ENCODE measurements at regions not wholly inside any gene's neighbourhood (a gene's known extent, or its start where the extent isn't known, plus 50 kb on each side); places are given as distances from the start of the nearest gene placed in this dataset.
A peak's percentile ranks its signal among the peaks of the same experiment; 100 is the strongest.

DNA sequence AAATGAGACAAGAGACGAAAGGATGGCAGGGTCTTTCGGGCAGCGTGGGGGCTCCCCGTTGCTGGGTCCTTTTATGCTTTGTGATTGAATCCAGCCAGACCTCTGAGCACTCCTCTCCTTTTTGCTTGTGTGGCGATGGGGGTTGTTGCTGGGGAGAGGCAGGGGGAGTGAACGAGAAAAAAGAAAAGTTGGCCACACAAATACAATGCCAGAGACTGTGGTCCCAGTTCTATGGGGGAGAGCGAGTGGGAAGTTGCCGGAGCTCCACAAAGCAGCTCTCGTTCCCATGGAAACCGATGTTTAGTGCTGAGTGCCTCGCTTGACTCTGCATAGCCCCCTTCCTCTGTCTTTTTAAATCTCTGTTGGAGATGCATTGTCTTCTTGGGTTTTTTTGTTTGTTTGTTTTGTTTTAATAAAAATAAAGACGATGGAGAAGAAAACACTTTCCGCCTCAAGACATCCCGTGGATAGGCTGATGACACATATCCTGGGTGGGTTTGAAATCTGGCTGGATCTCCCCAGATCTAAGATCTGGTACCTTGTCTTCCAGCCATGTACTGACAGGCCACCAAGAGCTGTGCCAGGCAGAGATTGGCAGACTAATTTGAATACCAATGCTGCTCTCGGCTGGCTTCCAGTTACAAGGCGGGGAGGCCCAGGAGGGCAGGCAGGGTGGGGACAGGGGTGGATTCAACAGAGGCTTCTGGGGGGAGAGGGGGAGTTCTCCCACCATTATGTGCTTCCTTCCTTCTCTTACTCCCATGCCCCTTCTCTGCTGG lies 529.3 kb downstream of the QKI start:
- Histone ChIP-seq H3K4me3 (no peak overlapping the region), H3K9me2 (replicated peaks; ENCODE audit: insufficient read depth) (no peaks in the 10 kb centered on the region), H3K79me2 (no peaks in the 10 kb centered on the region), H3K4me2 (peak overlapping the region; percentile 65), H3K27ac (no peak overlapping the region), H3K4me1 (ENCODE audit: insufficient read depth) (no peaks in the 10 kb centered on the region), H2AFZ (no peak overlapping the region), H3K9me3 (ENCODE audit: low read depth) (no peaks in the 10 kb centered on the region), H3K36me3 (replicated peaks; ENCODE audit: insufficient read depth, low read depth) (no peaks in the 10 kb centered on the region), H4K20me1 (ENCODE audit: insufficient read depth, poor library complexity, severe bottlenecking) (no peaks in the 10 kb centered on the region), H3K27me3 (peaks cover 3% of the 10 kb centered on the region)
- TF ChIP-seq EZH2phosphoT487 (IDR thresholded peaks at IDR 0.05; ENCODE audit: low read depth, severe bottlenecking, unreplicated experiment) (no peak), EZH2 (IDR thresholded peaks at IDR 0.05; ENCODE audit: borderline replicate concordance) (no peak)
- TF ChIP-seq, protein P1, sequence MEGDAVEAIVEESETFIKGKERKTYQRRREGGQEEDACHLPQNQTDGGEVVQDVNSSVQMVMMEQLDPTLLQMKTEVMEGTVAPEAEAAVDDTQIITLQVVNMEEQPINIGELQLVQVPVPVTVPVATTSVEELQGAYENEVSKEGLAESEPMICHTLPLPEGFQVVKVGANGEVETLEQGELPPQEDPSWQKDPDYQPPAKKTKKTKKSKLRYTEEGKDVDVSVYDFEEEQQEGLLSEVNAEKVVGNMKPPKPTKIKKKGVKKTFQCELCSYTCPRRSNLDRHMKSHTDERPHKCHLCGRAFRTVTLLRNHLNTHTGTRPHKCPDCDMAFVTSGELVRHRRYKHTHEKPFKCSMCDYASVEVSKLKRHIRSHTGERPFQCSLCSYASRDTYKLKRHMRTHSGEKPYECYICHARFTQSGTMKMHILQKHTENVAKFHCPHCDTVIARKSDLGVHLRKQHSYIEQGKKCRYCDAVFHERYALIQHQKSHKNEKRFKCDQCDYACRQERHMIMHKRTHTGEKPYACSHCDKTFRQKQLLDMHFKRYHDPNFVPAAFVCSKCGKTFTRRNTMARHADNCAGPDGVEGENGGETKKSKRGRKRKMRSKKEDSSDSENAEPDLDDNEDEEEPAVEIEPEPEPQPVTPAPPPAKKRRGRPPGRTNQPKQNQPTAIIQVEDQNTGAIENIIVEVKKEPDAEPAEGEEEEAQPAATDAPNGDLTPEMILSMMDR (IDR thresholded peaks at IDR 0.05; ENCODE audit: poor library complexity) = no peak
- DNase-seq (ENCODE audit: low spot score) = peak; percentile 39
- 28% methylated on average over 16 of the region's 16 CpGs for WGBS (ENCODE audit: low lambda C conversion rate, missing lambda C conversion rate)

DNA sequence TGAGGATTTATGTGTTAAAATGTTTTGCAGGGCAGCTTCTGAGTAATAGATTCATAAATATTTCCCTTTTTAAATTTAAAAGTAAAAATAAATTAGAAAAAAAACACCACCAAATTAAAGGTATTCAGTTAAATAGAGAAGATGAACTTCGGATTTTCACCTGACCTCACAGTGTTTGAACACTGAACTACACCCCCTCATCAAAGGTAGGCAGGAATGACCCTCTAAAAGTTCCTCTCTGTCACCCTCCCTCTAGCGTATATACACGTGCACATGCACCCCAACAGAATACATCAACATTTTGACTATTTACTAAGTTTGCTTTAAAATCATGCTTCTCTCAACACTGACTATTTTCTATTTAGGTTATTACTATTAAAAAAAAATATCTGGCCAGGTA lies 528.3 kb downstream of the QKI start:
- TF ChIP-seq, protein P1 (IDR thresholded peaks at IDR 0.05; ENCODE audit: poor library complexity) = no peak
- TF ChIP-seq EZH2phosphoT487 (IDR thresholded peaks at IDR 0.05; ENCODE audit: low read depth, severe bottlenecking, unreplicated experiment) (no peak), EZH2 (IDR thresholded peaks at IDR 0.05; ENCODE audit: borderline replicate concordance) (no peak)
- Histone ChIP-seq H3K4me2 (no peak overlapping the region), H3K4me1 (ENCODE audit: insufficient read depth) (no peaks in the 10 kb centered on the region), H3K9me3 (ENCODE audit: low read depth) (no peaks in the 10 kb centered on the region), H3K36me3 (replicated peaks; ENCODE audit: insufficient read depth, low read depth) (no peaks in the 10 kb centered on the region), H3K79me2 (no peaks in the 10 kb centered on the region), H3K27ac (no peak overlapping the region), H3K27me3 (peaks cover 3% of the 10 kb centered on the region), H4K20me1 (ENCODE audit: insufficient read depth, poor library complexity, severe bottlenecking) (no peaks in the 10 kb centered on the region), H2AFZ (no peak overlapping the region), H3K9me2 (replicated peaks; ENCODE audit: insufficient read depth) (no peaks in the 10 kb centered on the region), H3K4me3 (no peak overlapping the region)
- WGBS (ENCODE audit: low lambda C conversion rate, missing lambda C conversion rate) = 48% methylated on average over 3 of the region's 3 CpGs
- no peak for DNase-seq (ENCODE audit: low spot score)

DNA sequence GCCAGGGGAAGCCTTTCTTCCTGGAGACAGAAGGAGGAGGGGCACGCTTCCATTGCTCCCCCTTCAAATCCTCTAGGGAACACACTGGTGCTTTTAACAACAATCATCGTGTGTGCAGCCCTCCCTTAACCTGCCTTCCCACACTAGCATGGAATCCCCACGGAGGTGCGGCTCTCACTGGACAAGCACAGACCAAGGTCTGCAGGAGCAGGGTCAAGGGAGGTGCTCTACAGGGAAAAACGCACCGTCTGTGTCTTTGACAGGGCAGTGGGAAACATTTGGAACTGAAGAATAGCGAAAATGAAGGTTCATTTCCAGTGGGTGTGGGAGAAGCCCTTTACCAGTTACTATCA lies 527.1 kb downstream of the QKI start:
- Histone ChIP-seq H3K9me2 (replicated peaks; ENCODE audit: insufficient read depth) (no peaks in the 10 kb centered on the region), H3K4me1 (ENCODE audit: insufficient read depth) (no peaks in the 10 kb centered on the region), H3K36me3 (replicated peaks; ENCODE audit: insufficient read depth, low read depth) (no peaks in the 10 kb centered on the region), H3K79me2 (no peaks in the 10 kb centered on the region), H3K4me3 (no peak overlapping the region), H4K20me1 (ENCODE audit: insufficient read depth, poor library complexity, severe bottlenecking) (no peaks in the 10 kb centered on the region), H3K4me2 (no peak overlapping the region), H3K27ac (no peak overlapping the region), H3K27me3 (peaks cover 3% of the 10 kb centered on the region), H2AFZ (no peak overlapping the region), H3K9me3 (ENCODE audit: low read depth) (no peaks in the 10 kb centered on the region)
- DNase-seq (ENCODE audit: low spot score) = no peak
- TF ChIP-seq EZH2phosphoT487 (IDR thresholded peaks at IDR 0.05; ENCODE audit: low read depth, severe bottlenecking, unreplicated experiment) = no peak
- no peak for TF ChIP-seq EZH2 (IDR thresholded peaks at IDR 0.05; ENCODE audit: borderline replicate concordance)
- TF ChIP-seq, protein P1 (IDR thresholded peaks at IDR 0.05; ENCODE audit: poor library complexity) = no peak
- 62% methylated on average over 7 of the region's 7 CpGs for WGBS (ENCODE audit: low lambda C conversion rate, missing lambda C conversion rate)
